ENCODE measurements at regions not wholly inside any gene's neighbourhood (a gene's known extent, or its start where the extent isn't known, plus 50 kb on each side); places are given as distances from the start of the nearest gene placed in this dataset.

DNA sequence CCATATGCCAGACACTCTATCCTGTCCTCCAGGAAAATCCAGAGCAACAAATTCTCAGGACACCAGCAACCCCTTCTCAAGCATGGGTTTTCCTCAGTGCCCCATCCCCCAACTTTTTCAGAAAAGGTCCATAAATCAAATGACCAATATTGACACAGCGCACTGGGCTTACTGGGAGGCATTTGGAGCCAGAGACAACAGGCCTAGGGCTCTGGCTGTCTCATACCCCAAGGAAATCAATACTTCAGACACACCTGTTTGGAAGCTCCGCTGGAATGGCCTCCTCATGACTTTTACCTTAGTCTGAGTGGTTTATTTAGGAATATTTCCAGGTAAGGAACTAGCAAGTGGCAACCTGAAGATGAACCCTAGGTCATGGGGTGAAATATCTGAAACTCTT lies 66.9 kb upstream of the TNR start:
- Histone ChIP-seq H3K4me2 (ENCODE audit: control insufficient read depth, insufficient read depth) (no peak overlapping the region), H3K9ac (ENCODE audit: control insufficient read depth, insufficient read depth, low read length) (no peak overlapping the region), H3K27me3 (replicated peaks in 1 of 2; ENCODE audit: control insufficient read depth in 2 of 2, insufficient read depth in 2 of 2, low read length in 1 of 2) (no peaks in the 10 kb centered on the region; a peak in 1 of 4 replicates), H3K36me3 (ENCODE audit: control insufficient read depth in 2 of 2, insufficient read depth in 2 of 2, low read length in 1 of 2) (no peaks in the 10 kb centered on the region), H2AFZ (ENCODE audit: control insufficient read depth, low read depth, low read length) (no peak overlapping the region), H3K4me1 (ENCODE audit: control insufficient read depth, insufficient read depth, low read length) (no peaks in the 10 kb centered on the region), H3K27ac (ENCODE audit: control insufficient read depth, insufficient read depth) (no peak overlapping the region), H4K20me1 (ENCODE audit: control insufficient read depth, insufficient read depth) (no peaks in the 10 kb centered on the region), H3K79me2 (ENCODE audit: control insufficient read depth, insufficient read depth, low read length) (no peaks in the 10 kb centered on the region), H3K9me3 (replicated peaks; ENCODE audit: control insufficient read depth, insufficient read depth, low read length) (no peaks in the 10 kb centered on the region), H3K4me3 (no peak overlapping the region)
- DNase-seq (ENCODE audit: low read depth, low spot score) (no peak), FAIRE-seq (no peak), ATAC-seq (no peak)
- POLR2A ChIA-PET: no interaction called here
- SMC1A ChIA-PET (ENCODE audit: uncharacterized antibody, unreplicated experiment): no interaction called here
- TF ChIP-seq BACH1 (IDR thresholded peaks at IDR 0.05; ENCODE audit: borderline replicate concordance) (no peak), KLF5 (IDR thresholded peaks at IDR 0.05; ENCODE audit: partially characterized antibody) (no peak), NR2F1 (conservative IDR thresholded peaks at IDR 0.05) (no peak), BCL11A (IDR thresholded peaks at IDR 0.05; ENCODE audit: low read depth, low read length) (no peak), NR2C2 (IDR thresholded peaks at IDR 0.05; ENCODE audit: borderline replicate concordance, control insufficient read depth, insufficient read length, low read depth) (no peak), FOS (IDR thresholded peaks at IDR 0.05; ENCODE audit: borderline replicate concordance, extremely low read depth, insufficient read length) (no peak), TCF7 (IDR thresholded peaks at IDR 0.05; ENCODE audit: borderline replicate concordance) (no peak), HCFC1 (IDR thresholded peaks at IDR 0.05; ENCODE audit: low read length) (no peak), MXI1 (IDR thresholded peaks at IDR 0.05; ENCODE audit: low read depth, low read length) (no peak), BHLHE40 (IDR thresholded peaks at IDR 0.05; ENCODE audit: borderline replicate concordance in 1 of 2, low read depth in 2 of 2, low read length in 1 of 2) (no peak), POLR2AphosphoS2 (IDR thresholded peaks at IDR 0.05; ENCODE audit: low read depth, low read length) (no peak), CHD4 (IDR thresholded peaks at IDR 0.05) (no peak)
- TF ChIP-seq, protein P1, sequence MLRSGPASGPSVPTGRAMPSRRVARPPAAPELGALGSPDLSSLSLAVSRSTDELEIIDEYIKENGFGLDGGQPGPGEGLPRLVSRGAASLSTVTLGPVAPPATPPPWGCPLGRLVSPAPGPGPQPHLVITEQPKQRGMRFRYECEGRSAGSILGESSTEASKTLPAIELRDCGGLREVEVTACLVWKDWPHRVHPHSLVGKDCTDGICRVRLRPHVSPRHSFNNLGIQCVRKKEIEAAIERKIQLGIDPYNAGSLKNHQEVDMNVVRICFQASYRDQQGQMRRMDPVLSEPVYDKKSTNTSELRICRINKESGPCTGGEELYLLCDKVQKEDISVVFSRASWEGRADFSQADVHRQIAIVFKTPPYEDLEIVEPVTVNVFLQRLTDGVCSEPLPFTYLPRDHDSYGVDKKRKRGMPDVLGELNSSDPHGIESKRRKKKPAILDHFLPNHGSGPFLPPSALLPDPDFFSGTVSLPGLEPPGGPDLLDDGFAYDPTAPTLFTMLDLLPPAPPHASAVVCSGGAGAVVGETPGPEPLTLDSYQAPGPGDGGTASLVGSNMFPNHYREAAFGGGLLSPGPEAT (IDR thresholded peaks at IDR 0.05; ENCODE audit: low read depth): no peak
- TF ChIP-seq, protein P2, sequence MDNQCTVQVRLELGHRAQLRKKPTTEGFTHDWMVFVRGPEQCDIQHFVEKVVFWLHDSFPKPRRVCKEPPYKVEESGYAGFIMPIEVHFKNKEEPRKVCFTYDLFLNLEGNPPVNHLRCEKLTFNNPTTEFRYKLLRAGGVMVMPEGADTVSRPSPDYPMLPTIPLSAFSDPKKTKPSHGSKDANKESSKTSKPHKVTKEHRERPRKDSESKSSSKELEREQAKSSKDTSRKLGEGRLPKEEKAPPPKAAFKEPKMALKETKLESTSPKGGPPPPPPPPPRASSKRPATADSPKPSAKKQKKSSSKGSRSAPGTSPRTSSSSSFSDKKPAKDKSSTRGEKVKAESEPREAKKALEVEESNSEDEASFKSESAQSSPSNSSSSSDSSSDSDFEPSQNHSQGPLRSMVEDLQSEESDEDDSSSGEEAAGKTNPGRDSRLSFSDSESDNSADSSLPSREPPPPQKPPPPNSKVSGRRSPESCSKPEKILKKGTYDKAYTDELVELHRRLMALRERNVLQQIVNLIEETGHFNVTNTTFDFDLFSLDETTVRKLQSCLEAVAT (IDR thresholded peaks at IDR 0.05): no peak
- TF ChIP-seq, protein P3, sequence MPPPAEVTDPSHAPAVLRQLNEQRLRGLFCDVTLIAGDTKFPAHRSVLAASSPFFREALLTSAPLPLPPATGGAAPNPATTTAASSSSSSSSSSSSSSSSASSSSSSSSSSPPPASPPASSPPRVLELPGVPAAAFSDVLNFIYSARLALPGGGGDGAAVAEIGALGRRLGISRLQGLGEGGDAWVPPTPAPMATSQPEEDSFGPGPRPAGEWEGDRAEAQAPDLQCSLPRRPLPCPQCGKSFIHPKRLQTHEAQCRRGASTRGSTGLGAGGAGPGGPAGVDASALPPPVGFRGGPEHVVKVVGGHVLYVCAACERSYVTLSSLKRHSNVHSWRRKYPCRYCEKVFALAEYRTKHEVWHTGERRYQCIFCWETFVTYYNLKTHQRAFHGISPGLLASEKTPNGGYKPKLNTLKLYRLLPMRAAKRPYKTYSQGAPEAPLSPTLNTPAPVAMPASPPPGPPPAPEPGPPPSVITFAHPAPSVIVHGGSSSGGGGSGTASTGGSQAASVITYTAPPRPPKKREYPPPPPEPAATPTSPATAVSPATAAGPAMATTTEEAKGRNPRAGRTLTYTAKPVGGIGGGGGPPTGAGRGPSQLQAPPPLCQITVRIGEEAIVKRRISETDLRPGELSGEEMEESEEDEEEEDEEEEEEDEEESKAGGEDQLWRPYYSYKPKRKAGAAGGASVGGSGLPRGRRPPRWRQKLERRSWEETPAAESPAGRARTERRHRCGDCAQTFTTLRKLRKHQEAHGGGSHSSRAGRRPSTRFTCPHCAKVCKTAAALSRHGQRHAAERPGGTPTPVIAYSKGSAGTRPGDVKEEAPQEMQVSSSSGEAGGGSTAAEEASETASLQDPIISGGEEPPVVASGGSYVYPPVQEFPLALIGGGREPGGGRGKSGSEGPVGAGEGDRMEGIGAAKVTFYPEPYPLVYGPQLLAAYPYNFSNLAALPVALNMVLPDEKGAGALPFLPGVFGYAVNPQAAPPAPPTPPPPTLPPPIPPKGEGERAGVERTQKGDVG (CRISPR knock-in tag; IDR thresholded peaks at IDR 0.05): no peak
- TF ChIP-seq, protein P4, sequence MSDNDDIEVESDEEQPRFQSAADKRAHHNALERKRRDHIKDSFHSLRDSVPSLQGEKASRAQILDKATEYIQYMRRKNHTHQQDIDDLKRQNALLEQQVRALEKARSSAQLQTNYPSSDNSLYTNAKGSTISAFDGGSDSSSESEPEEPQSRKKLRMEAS (IDR thresholded peaks at IDR 0.05; ENCODE audit: low read depth, low read length): no peak
- 0% methylated on average over 2 of the region's 2 CpGs for WGBS (ENCODE audit: insufficient coverage, insufficient replicate concordance, low lambda C conversion rate, missing lambda C conversion rate)
- intact Hi-C loops (cut with micrococcal nuclease; ENCODE audit: unreplicated experiment): no loop called here
- in situ Hi-C loops (cut with MboI): no loop called here
- no TSS peak for BruUV-seq (replicated peaks)
- CTCF ChIA-PET: no interaction called here
- RAD21 ChIA-PET (ENCODE audit: unreplicated experiment): no interaction called here
